ENCODE measurements at regions not wholly inside any gene's neighbourhood (a gene's known extent, or its start where the extent isn't known, plus 50 kb on each side); places are given as distances from the start of the nearest gene placed in this dataset.

GRCh38 chr1:55912438-55912837 lies 666.9 kb downstream of the PLPP3 start:
- no peak for TF ChIP-seq POLR2A (IDR thresholded peaks at IDR 0.05)
- TF ChIP-seq, protein P1, sequence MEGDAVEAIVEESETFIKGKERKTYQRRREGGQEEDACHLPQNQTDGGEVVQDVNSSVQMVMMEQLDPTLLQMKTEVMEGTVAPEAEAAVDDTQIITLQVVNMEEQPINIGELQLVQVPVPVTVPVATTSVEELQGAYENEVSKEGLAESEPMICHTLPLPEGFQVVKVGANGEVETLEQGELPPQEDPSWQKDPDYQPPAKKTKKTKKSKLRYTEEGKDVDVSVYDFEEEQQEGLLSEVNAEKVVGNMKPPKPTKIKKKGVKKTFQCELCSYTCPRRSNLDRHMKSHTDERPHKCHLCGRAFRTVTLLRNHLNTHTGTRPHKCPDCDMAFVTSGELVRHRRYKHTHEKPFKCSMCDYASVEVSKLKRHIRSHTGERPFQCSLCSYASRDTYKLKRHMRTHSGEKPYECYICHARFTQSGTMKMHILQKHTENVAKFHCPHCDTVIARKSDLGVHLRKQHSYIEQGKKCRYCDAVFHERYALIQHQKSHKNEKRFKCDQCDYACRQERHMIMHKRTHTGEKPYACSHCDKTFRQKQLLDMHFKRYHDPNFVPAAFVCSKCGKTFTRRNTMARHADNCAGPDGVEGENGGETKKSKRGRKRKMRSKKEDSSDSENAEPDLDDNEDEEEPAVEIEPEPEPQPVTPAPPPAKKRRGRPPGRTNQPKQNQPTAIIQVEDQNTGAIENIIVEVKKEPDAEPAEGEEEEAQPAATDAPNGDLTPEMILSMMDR (IDR thresholded peaks at IDR 0.05) = no peak
